DOHH2 (cell line): ENCODE measurements at regions not wholly inside any gene's neighbourhood (a gene's known extent, or its start where the extent isn't known, plus 50 kb on each side); places are given as distances from the start of the nearest gene placed in this dataset.

Experiments used
- EZH2phosphoT487 ChIP-seq: fragments of 200-600 bp; sonication (generic); IDR thresholded peaks from 2 replicates; pipeline ENCODE4 v1.6.1; 2017; ENCODE audit warnings: borderline replicate concordance, mild to moderate bottlenecking, antibody characterized with exemption, low read length, moderate library complexity, mixed read lengths
- TF ChIP-seq, protein P1 (sequence below): fragments of 200-600 bp; sonication (generic); IDR thresholded peaks from one replicate; pipeline ENCODE4 v1.5.1; 2014; ENCODE audit warnings: antibody characterized with exemption, mild to moderate bottlenecking, low read depth, low read length; ENCODE audit not compliant: poor library complexity, severe bottlenecking

DNA sequence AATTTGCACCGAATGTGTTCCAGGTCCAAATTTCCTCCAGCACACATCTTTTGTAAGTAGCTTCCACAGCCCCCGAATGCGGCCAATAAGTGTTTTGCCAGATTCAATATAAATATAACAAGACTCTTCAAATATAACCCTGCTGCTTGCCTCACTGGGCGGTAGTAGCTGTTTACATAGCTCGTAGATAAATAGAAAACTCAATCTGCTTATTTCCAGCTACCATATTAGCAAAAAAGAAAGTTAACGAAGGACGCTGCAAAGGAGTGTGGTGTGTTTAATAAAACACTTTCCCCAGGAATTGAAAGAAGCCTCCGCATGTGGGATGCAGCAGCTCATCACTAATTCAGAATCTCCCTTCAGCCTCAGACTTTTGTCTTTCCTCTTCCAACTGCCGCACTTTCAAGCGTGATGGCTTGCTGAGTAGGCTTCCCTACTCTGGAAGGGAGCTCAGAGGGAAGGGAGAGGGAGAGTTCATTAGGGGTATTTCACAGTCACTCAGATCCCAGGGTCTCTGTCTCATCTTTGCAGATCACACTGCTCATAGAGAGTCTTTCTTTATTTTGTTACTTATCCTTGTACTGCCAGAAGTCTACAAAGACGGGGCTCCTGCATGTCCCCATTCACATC, 367.0 kb downstream of the RND3 start:
- TF ChIP-seq, protein P1, sequence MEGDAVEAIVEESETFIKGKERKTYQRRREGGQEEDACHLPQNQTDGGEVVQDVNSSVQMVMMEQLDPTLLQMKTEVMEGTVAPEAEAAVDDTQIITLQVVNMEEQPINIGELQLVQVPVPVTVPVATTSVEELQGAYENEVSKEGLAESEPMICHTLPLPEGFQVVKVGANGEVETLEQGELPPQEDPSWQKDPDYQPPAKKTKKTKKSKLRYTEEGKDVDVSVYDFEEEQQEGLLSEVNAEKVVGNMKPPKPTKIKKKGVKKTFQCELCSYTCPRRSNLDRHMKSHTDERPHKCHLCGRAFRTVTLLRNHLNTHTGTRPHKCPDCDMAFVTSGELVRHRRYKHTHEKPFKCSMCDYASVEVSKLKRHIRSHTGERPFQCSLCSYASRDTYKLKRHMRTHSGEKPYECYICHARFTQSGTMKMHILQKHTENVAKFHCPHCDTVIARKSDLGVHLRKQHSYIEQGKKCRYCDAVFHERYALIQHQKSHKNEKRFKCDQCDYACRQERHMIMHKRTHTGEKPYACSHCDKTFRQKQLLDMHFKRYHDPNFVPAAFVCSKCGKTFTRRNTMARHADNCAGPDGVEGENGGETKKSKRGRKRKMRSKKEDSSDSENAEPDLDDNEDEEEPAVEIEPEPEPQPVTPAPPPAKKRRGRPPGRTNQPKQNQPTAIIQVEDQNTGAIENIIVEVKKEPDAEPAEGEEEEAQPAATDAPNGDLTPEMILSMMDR: no peak
- no peak for TF ChIP-seq EZH2phosphoT487
